IMR-90 (cell line): ENCODE measurements at regions not wholly inside any gene's neighbourhood (a gene's known extent, or its start where the extent isn't known, plus 50 kb on each side); places are given as distances from the start of the nearest gene placed in this dataset.

Experiments
- ATAC-seq: fragments of 200-7000 bp; cut with Tn5 transposase; 2 replicates; pipeline ENCODE4 v1.9.1; 2020; ENCODE audit warnings: low read depth, mild to moderate bottlenecking, moderate library complexity
- BruUV-seq: library from RNA; stranded (reverse); fragments of 400-500 nt; replicated peaks from 2 replicates; lab custom pipeline; 2021; lab: Mats Ljungman, UMichigan
- CTCF ChIA-PET: fragments of 300-600 bp; formaldehyde crosslinking; extraction: SDS; loops from one replicate; lab custom pipeline; 2021; ENCODE audit warnings: antibody characterized with exemption; lab: Yijun Ruan, JAX
- POLR2A ChIA-PET: fragments of 300-600 bp; sonication (Branson Sonifier 250); formaldehyde crosslinking; loops from one replicate; lab custom pipeline; 2022; ENCODE audit warnings: antibody characterized with exemption; ENCODE audit not compliant: unreplicated experiment; lab: Charles Lee
- DNase-seq: peaks from one replicate; pipeline ENCODE4 v3.0.0; 2013
- H2AFZ ChIP-seq: replicated peaks from 2 replicates; pipeline ENCODE3; 2013; ENCODE audit warnings: low read length, mild to moderate bottlenecking; ENCODE audit not compliant: poor library complexity
- H2AK5ac ChIP-seq: 2 replicates; pipeline ENCODE4 v1.6.1; 2013; ENCODE audit warnings: low read depth, low read length, inconsistent platforms
- H2AK9ac ChIP-seq: replicated peaks from 2 replicates; pipeline ENCODE3; 2013; ENCODE audit warnings: mild to moderate bottlenecking, low read depth, low read length, moderate library complexity; ENCODE audit not compliant: poor library complexity
- H2BK120ac ChIP-seq: 2 replicates; pipeline ENCODE4 v1.6.1; 2013; ENCODE audit warnings: low read depth, low read length, inconsistent platforms
- H2BK15ac ChIP-seq: 3 replicates; pipeline ENCODE4 v1.6.1; 2013; ENCODE audit warnings: low read depth, low read length, inconsistent platforms
- H2BK20ac ChIP-seq: 2 replicates; pipeline ENCODE4 v1.6.1; 2013; ENCODE audit warnings: low read depth, mild to moderate bottlenecking, inconsistent platforms, low read length, moderate library complexity
- H2BK5ac ChIP-seq: 2 replicates; pipeline ENCODE4 v1.6.1; 2013; ENCODE audit warnings: mild to moderate bottlenecking, low read depth, low read length, inconsistent platforms; ENCODE audit not compliant: poor library complexity, severe bottlenecking
- H3K14ac ChIP-seq: replicated peaks from 2 replicates; pipeline ENCODE4 v1.6.1; 2013; ENCODE audit warnings: low read depth, low read length, inconsistent platforms
- H3K18ac ChIP-seq: 2 replicates; pipeline ENCODE4 v1.6.1; 2013; ENCODE audit warnings: low read depth, low read length, control low read depth
- H3K23ac ChIP-seq: 2 replicates; pipeline ENCODE4 v1.6.1; 2013; ENCODE audit warnings: low read depth, low read length, inconsistent platforms
- H3K27ac ChIP-seq: 2 replicates; pipeline ENCODE4 v1.5.1; 2013; ENCODE audit warnings: mild to moderate bottlenecking, control low read depth, low read length; ENCODE audit not compliant: insufficient read depth
- H3K27me3 ChIP-seq: 2 replicates; pipeline ENCODE4 v1.6.1; 2013; ENCODE audit warnings: low read length; ENCODE audit not compliant: control insufficient read depth, insufficient read depth
- H3K36me3 ChIP-seq: 2 replicates; pipeline ENCODE4 v1.6.1; 2013; ENCODE audit warnings: low read length, mixed read lengths; ENCODE audit not compliant: control insufficient read depth, insufficient read depth
- H3K4ac ChIP-seq: 2 replicates; pipeline ENCODE4 v1.6.1; 2013; ENCODE audit warnings: low read depth, low read length, inconsistent platforms
- H3K4me1 ChIP-seq: 2 replicates; pipeline ENCODE4 v1.6.1; 2013; ENCODE audit warnings: low read length, mixed read lengths; ENCODE audit not compliant: control insufficient read depth, insufficient read depth
- H3K4me2 ChIP-seq: 2 replicates; pipeline ENCODE4 v1.6.1; 2013; ENCODE audit warnings: low read depth, mild to moderate bottlenecking, control low read depth, low read length, moderate library complexity
- H3K4me3 ChIP-seq: 2 replicates; pipeline ENCODE4 v1.5.1; 2013; ENCODE audit warnings: low read depth, mild to moderate bottlenecking, control low read depth, low read length, moderate library complexity; ENCODE audit not compliant: insufficient read depth
- H3K56ac ChIP-seq: 2 replicates; pipeline ENCODE4 v1.6.1; 2013; ENCODE audit warnings: low read length, inconsistent platforms; ENCODE audit not compliant: insufficient read depth; ENCODE audit errors: extremely low read depth
- H3K79me1 ChIP-seq, 2 experiments: 2 replicates each; pipeline ENCODE4 v1.6.1; 2013; ENCODE audit warnings: low read length in 2 of 2, inconsistent platforms in 1 of 2, low read depth in 1 of 2
- H3K9ac ChIP-seq: 2 replicates; pipeline ENCODE4 v1.6.1; 2013; ENCODE audit warnings: low read depth, low read length, control low read depth
- H3K9me1 ChIP-seq: 2 replicates; pipeline ENCODE4 v1.6.1; 2013; ENCODE audit warnings: low read length, inconsistent platforms; ENCODE audit not compliant: insufficient read depth
- H3K9me3 ChIP-seq: 2 replicates; pipeline ENCODE4 v1.6.1; 2013; ENCODE audit warnings: low read length; ENCODE audit not compliant: control insufficient read depth, insufficient read depth
- H4K20me1 ChIP-seq: 2 replicates; pipeline ENCODE4 v1.6.1; 2013; ENCODE audit warnings: low read length, inconsistent platforms; ENCODE audit not compliant: insufficient read depth
- H4K5ac ChIP-seq: 2 replicates; pipeline ENCODE4 v1.6.1; 2013; ENCODE audit warnings: mild to moderate bottlenecking, low read depth, low read length, control low read depth
- H4K8ac ChIP-seq, 2 experiments: 2 replicates each; pipeline ENCODE4 v1.6.1; 2013; ENCODE audit warnings: low read depth in 2 of 2, low read length in 2 of 2, control low read depth in 1 of 2, inconsistent platforms in 1 of 2
- H4K91ac ChIP-seq: 2 replicates; pipeline ENCODE4 v1.6.1; 2013; ENCODE audit warnings: low read depth, low read length, inconsistent platforms; ENCODE audit not compliant: insufficient read depth
- BHLHE40 ChIP-seq: fragments of 150-350 bp; IDR thresholded peaks from 2 replicates; pipeline ENCODE4 v1.6.1; 2016; ENCODE audit warnings: mild to moderate bottlenecking, low read depth, low read length
- CEBPB ChIP-seq: IDR thresholded peaks from 2 replicates; pipeline ENCODE4 v1.6.1; 2012; ENCODE audit warnings: low read depth, low read length, improper control_type of control experiment
- CHD1 ChIP-seq: IDR thresholded peaks from 2 replicates; pipeline ENCODE4 v1.6.1; 2012; ENCODE audit warnings: low read depth, low read length, improper control_type of control experiment
- FOS ChIP-seq: fragments of 150-350 bp; IDR thresholded peaks from 2 replicates; pipeline ENCODE4 v1.6.1; 2016; ENCODE audit warnings: low read depth, low read length
- MAZ ChIP-seq: IDR thresholded peaks from 2 replicates; pipeline ENCODE4 v1.6.1; 2012; ENCODE audit warnings: low read depth, mild to moderate bottlenecking, low read length, improper control_type of control experiment, moderate library complexity, borderline replicate concordance
- MXI1 ChIP-seq: IDR thresholded peaks from 2 replicates; pipeline ENCODE4 v1.6.1; 2012; ENCODE audit warnings: low read depth, mild to moderate bottlenecking, low read length, moderate library complexity, borderline replicate concordance
- POLR2A ChIP-seq: IDR thresholded peaks from 2 replicates; pipeline ENCODE4 v1.6.1; 2012; ENCODE audit warnings: mild to moderate bottlenecking, low read depth, low read length
- RAD21 ChIP-seq: IDR thresholded peaks from 2 replicates; pipeline ENCODE4 v1.6.1; 2012; ENCODE audit warnings: low read length, improper control_type of control experiment
- RCOR1 ChIP-seq: IDR thresholded peaks from 2 replicates; pipeline ENCODE4 v1.6.1; 2012; ENCODE audit warnings: mild to moderate bottlenecking, low read length, improper control_type of control experiment; ENCODE audit not compliant: insufficient replicate concordance
- RFX5 ChIP-seq: IDR thresholded peaks from 2 replicates; pipeline ENCODE4 v1.8.0; 2012; ENCODE audit warnings: low read depth, mild to moderate bottlenecking, low read length, moderate library complexity
- SMC3 ChIP-seq: fragments of 150-350 bp; IDR thresholded peaks from 2 replicates; pipeline ENCODE4 v1.6.1; 2016; ENCODE audit warnings: low read depth, mild to moderate bottlenecking, antibody characterized with exemption, low read length, moderate library complexity
- WGBS, 2 experiments: methylation state at CpG; one replicate each; pipeline versions ENCODE4 v1.1.5 to v1.1.7; 2013; ENCODE audit warnings: missing lambda C conversion rate in 2 of 2; ENCODE audit not compliant: insufficient read length in 1 of 2; ENCODE audit errors: extremely low coverage in 2 of 2; 5-methylcytosine and 5-hydroxymethylcytosine counted together
- dilution Hi-C: fragments of 300-500 bp; cut with HindIII; formaldehyde crosslinking; loops from one replicate; pipeline ENCODE4 v1.14.3; 2018; ENCODE audit warnings: low sequenced_read_pairs; ENCODE audit not compliant: unreplicated experiment
- in situ Hi-C: fragments of 300-500 bp; cut with MboI; formaldehyde crosslinking; loops from 3 replicates; pipeline ENCODE4 v1.14.3; 2019; ENCODE audit warnings: low sequenced_read_pairs, inconsistent platforms, mixed read lengths
- intact Hi-C: fragments of 100-400 bp; cut with micrococcal nuclease; formaldehyde crosslinking; loops from 2 replicates; pipeline ENCODE4 v1.10.0; 2022
- TF ChIP-seq, protein P1 (sequence below): fragments of 150-350 bp; IDR thresholded peaks from 2 replicates; pipeline ENCODE4 v1.6.1; 2016; ENCODE audit warnings: low read depth, mild to moderate bottlenecking, low read length, moderate library complexity, borderline replicate concordance
- TF ChIP-seq, protein P2 (sequence below): conservative IDR thresholded peaks from 2 replicates; pipeline ENCODE4 v1.5.1; 2012; ENCODE audit warnings: mild to moderate bottlenecking, low read depth, low read length, improper control_type of control experiment

DNA sequence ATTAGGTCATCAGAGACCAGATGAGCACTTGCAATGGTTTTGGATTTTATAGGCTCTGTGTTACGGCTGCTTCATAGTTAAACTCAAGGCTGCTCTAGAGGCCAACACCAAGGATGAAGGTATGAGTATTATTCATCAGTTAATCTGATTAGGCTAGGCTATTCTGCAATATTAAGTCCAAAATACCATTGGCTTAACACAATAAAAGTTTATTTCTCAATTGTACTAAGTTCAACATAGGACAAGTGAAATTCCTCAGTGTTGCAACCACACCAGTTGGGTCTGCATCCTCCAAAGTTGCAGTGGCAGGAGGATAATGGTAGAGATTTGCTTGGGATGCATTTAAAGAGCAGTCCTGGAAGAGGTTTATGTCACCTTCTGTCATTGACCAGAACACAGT is 538.3 kb upstream of the CDH2 start:
- ATAC-seq (no peak), DNase-seq (no peak)
- intact Hi-C loops (no loop called here), in situ Hi-C loops (no loop called here), dilution Hi-C loops (no loop called here)
- CTCF ChIA-PET, result no interaction called here
- no peak overlapping the region for H3K27ac ChIP-seq
- H2BK120ac ChIP-seq, result no peak overlapping the region
- H2AFZ ChIP-seq, result no peak overlapping the region
- no peaks in the 10 kb centered on the region for H3K79me1 ChIP-seq
- no peaks in the 10 kb centered on the region for H3K9me3 ChIP-seq
- WGBS, 2 experiments, result no CpG with 5 or more reads among the region's 1 CpG
- TF ChIP-seq RCOR1, result no peak
- no peak for TF ChIP-seq FOS
- no peak for TF ChIP-seq CEBPB
- TF ChIP-seq RFX5, result no peak
- TF ChIP-seq, protein P1, sequence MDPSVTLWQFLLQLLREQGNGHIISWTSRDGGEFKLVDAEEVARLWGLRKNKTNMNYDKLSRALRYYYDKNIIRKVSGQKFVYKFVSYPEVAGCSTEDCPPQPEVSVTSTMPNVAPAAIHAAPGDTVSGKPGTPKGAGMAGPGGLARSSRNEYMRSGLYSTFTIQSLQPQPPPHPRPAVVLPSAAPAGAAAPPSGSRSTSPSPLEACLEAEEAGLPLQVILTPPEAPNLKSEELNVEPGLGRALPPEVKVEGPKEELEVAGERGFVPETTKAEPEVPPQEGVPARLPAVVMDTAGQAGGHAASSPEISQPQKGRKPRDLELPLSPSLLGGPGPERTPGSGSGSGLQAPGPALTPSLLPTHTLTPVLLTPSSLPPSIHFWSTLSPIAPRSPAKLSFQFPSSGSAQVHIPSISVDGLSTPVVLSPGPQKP, result no peak
- TF ChIP-seq MAZ, result no peak
- TF ChIP-seq CHD1, result no peak
- TF ChIP-seq, protein P2, sequence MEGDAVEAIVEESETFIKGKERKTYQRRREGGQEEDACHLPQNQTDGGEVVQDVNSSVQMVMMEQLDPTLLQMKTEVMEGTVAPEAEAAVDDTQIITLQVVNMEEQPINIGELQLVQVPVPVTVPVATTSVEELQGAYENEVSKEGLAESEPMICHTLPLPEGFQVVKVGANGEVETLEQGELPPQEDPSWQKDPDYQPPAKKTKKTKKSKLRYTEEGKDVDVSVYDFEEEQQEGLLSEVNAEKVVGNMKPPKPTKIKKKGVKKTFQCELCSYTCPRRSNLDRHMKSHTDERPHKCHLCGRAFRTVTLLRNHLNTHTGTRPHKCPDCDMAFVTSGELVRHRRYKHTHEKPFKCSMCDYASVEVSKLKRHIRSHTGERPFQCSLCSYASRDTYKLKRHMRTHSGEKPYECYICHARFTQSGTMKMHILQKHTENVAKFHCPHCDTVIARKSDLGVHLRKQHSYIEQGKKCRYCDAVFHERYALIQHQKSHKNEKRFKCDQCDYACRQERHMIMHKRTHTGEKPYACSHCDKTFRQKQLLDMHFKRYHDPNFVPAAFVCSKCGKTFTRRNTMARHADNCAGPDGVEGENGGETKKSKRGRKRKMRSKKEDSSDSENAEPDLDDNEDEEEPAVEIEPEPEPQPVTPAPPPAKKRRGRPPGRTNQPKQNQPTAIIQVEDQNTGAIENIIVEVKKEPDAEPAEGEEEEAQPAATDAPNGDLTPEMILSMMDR, result no peak
- TF ChIP-seq BHLHE40, result no peak
- TF ChIP-seq MXI1, result no peak
- TF ChIP-seq POLR2A, result no peak
- no peak for TF ChIP-seq SMC3
- no peak for TF ChIP-seq RAD21
- no peak overlapping the region for H2BK5ac ChIP-seq
- H3K23ac ChIP-seq, result no peak overlapping the region
- H3K9ac ChIP-seq, result no peak overlapping the region
- no peak overlapping the region for H4K5ac ChIP-seq
- no peak overlapping the region for H3K18ac ChIP-seq
- no peak overlapping the region for H4K91ac ChIP-seq
- no peak overlapping the region for H3K4me3 ChIP-seq
- no peak overlapping the region for H3K14ac ChIP-seq
- no peak overlapping the region for H3K56ac ChIP-seq
- H4K8ac ChIP-seq, result no peak overlapping the region
- no peaks in the 10 kb centered on the region for H3K27me3 ChIP-seq
- no peak overlapping the region for H2AK5ac ChIP-seq
- H2AK9ac ChIP-seq, result no peak overlapping the region
- no peak overlapping the region for H3K4ac ChIP-seq
- no peaks in the 10 kb centered on the region for H4K20me1 ChIP-seq
- H3K4me1 ChIP-seq, result no peaks in the 10 kb centered on the region
- H3K36me3 ChIP-seq, result no peaks in the 10 kb centered on the region
- H3K9me1 ChIP-seq, result no peaks in the 10 kb centered on the region
- H2BK20ac ChIP-seq, result no peak overlapping the region
- POLR2A ChIA-PET, result no interaction called here
- BruUV-seq, result no TSS peak
- no peak overlapping the region for H3K4me2 ChIP-seq
- H2BK15ac ChIP-seq, result no peak overlapping the region
